Neural progenitor cell (in vitro differentiated cells): ENCODE measurements at regions not wholly inside any gene's neighbourhood (a gene's known extent, or its start where the extent isn't known, plus 50 kb on each side); places are given as distances from the start of the nearest gene placed in this dataset.

Experiments used
- DNase-seq: peaks from one replicate; pipeline ENCODE4 v3.0.0-alpha.2; 2016; ENCODE audit warnings: low spot score
- H2AFZ ChIP-seq: fragments of 200-600 bp; sonication (generic); replicated peaks from 2 replicates; pipeline ENCODE4 v1.6.1; 2016; ENCODE audit warnings: antibody characterized with exemption
- H3F3A ChIP-seq: fragments of 200-600 bp; sonication (generic); 2 replicates; pipeline ENCODE4 v1.6.1; 2016; ENCODE audit warnings: antibody characterized with exemption, low read depth
- H3K27ac ChIP-seq: fragments of 200-600 bp; sonication (generic); 2 replicates; pipeline ENCODE4 v1.5.1; 2016; ENCODE audit warnings: mild to moderate bottlenecking
- H3K27me3 ChIP-seq: fragments of 200-600 bp; sonication (generic); 2 replicates; pipeline ENCODE4 v1.6.1; 2016; ENCODE audit warnings: mild to moderate bottlenecking, moderate library complexity
- H3K36me3 ChIP-seq: fragments of 200-600 bp; sonication (generic); 2 replicates; pipeline ENCODE4 v1.5.1; 2016
- H3K4me1 ChIP-seq: fragments of 200-600 bp; sonication (generic); 2 replicates; pipeline ENCODE4 v1.6.1; 2016; ENCODE audit warnings: mixed run types
- H3K4me2 ChIP-seq: fragments of 200-600 bp; sonication (generic); 2 replicates; pipeline ENCODE4 v1.6.1; 2016
- H3K4me3 ChIP-seq: fragments of 200-600 bp; sonication (generic); 2 replicates; pipeline ENCODE4 v1.5.1; 2016
- H3K79me2 ChIP-seq: fragments of 200-600 bp; sonication (generic); 2 replicates; pipeline ENCODE4 v1.6.1; 2016; ENCODE audit warnings: low read depth
- H3K9ac ChIP-seq: fragments of 200-600 bp; sonication (generic); 2 replicates; pipeline ENCODE4 v1.6.1; 2016
- H3K9me3 ChIP-seq: fragments of 200-600 bp; sonication (generic); 2 replicates; pipeline ENCODE4 v1.5.1; 2016; ENCODE audit warnings: low read depth
- H4K20me1 ChIP-seq: fragments of 200-600 bp; sonication (generic); 2 replicates; pipeline ENCODE4 v1.6.1; 2016; ENCODE audit warnings: low read depth
- H3K27ac Mint-ChIP-seq: 3 replicates; pipeline ENCODE4 v1.8.0; 2021; ENCODE audit warnings: mixed read lengths
- H3K27me3 Mint-ChIP-seq: 2 replicates; pipeline ENCODE4 v1.8.0; 2022; ENCODE audit warnings: low read depth, mild to moderate bottlenecking, inconsistent platforms, moderate library complexity, mixed read lengths; ENCODE audit not compliant: insufficient read depth
- H3K36me3 Mint-ChIP-seq: 3 replicates; pipeline ENCODE4 v1.8.0; 2021; ENCODE audit warnings: mixed read lengths
- H3K4me1 Mint-ChIP-seq: 3 replicates; pipeline ENCODE4 v1.8.0; 2021; ENCODE audit warnings: mixed read lengths
- H3K4me3 Mint-ChIP-seq: 3 replicates; pipeline ENCODE4 v1.8.0; 2021; ENCODE audit warnings: mild to moderate bottlenecking, moderate library complexity, mixed read lengths
- H3K9me3 Mint-ChIP-seq: 3 replicates; pipeline ENCODE4 v1.8.0; 2020; ENCODE audit warnings: mixed read lengths
- CTCF ChIP-seq: fragments of 200-600 bp; sonication (generic); IDR thresholded peaks from 2 replicates; pipeline ENCODE4 v1.5.1; 2017; ENCODE audit warnings: antibody characterized with exemption, mild to moderate bottlenecking
- EZH2 ChIP-seq: fragments of 200-600 bp; sonication (generic); IDR thresholded peaks from 2 replicates; pipeline ENCODE4 v1.6.1; 2017; ENCODE audit warnings: antibody characterized with exemption, mild to moderate bottlenecking, moderate library complexity
- EZH2phosphoT487 ChIP-seq: fragments of 200-600 bp; sonication (generic); IDR thresholded peaks from 2 replicates; pipeline ENCODE4 v1.6.1; 2017; ENCODE audit warnings: antibody characterized with exemption

DNA sequence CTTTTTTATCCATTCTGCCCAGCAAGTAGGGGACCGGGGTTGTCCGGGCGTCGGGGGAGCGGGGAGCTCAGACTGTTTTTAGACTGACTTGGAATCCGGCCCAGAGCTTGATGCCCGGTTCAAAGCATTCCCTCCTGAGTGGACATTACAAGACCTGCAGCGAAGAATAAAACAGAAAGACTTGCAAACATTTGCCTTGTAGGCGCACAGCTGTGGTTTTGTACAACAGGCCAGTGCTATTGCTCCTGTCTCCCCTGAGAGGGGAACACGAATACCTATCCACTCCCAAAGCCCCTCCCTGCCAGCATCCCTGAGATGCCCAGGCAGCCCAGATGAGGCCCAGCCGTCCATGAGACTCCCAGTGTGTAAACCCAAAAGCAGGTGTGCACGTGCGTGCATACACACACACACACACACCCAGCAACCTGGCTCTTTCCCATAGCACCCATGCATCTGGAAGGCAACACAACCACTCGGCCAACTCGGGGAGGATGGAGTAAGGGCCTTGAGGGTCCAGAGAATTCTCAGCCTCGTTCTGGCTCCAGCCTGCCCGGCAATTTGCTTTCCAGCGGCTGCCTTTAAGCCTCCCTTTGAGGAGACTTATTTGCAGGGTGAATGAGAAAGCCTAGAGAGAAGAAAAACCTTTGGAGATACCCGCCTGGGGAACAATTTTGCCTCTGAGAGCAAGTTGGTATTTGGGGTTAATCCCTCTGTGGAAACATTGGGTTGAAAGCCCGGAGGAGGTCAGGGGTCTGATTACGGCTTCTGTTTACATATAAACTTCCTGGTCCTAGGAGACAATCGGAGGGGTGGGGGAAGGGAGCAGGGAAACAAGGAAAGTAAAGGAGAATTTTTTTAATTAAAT is 161.0 kb upstream of the HES1 start:
- no peaks in the 10 kb centered on the region for H3K36me3 ChIP-seq
- H3K9ac ChIP-seq: no peak overlapping the region
- no peaks in the 10 kb centered on the region for H3K79me2 ChIP-seq
- Mint-ChIP-seq H3K27ac (peak overlapping the region; percentile 98), H3K4me1 (peaks cover 67% of the 10 kb centered on the region), H3K9me3 (peaks cover 8% of the 10 kb centered on the region), H3K27me3 (peaks cover 11% of the 10 kb centered on the region), H3K4me3 (peak overlapping the region; percentile 61), H3K36me3 (no peaks in the 10 kb centered on the region)
- H4K20me1 ChIP-seq: no peaks in the 10 kb centered on the region
- H3K4me3 ChIP-seq: peak overlapping the region; percentile 4
- H2AFZ ChIP-seq: no peak overlapping the region
- H3K4me2 ChIP-seq: peak overlapping the region; percentile 61
- peaks cover 44% of the 10 kb centered on the region for H3F3A ChIP-seq
- peak; percentile 92 for DNase-seq
- peak overlapping the region; percentile 95 for H3K27ac ChIP-seq
- H3K4me1 ChIP-seq: peaks cover 65% of the 10 kb centered on the region
- TF ChIP-seq CTCF (no peak), EZH2phosphoT487 (no peak), EZH2 (no peak)
- no peaks in the 10 kb centered on the region for H3K9me3 ChIP-seq
- no peaks in the 10 kb centered on the region for H3K27me3 ChIP-seq

DNA sequence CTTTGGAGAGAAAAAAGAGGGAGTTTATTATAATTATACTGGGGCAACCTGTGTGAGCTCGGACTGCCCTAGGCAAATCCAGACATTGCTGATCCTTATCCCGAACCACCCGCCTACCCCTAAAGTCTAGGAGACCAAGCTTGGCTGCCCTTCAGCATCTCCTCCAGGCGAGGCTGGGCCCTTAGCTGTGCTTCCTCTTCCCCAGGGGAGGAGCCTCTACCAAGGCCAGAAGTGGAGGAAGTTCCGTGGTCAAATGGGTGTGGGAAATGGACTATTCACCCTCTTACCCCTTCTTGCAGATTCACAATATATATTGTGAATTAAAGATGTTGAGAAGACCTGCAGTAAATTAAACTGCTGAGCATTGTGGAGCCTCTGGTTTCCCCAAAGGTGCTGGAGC is 158.3 kb upstream of the HES1 start:
- peaks cover 10% of the 10 kb centered on the region for H3K9me3 Mint-ChIP-seq
- Histone ChIP-seq H3K27ac (no peak overlapping the region), H3K4me1 (peaks cover 65% of the 10 kb centered on the region), H3F3A (peaks cover 43% of the 10 kb centered on the region), H2AFZ (no peak overlapping the region), H3K9ac (no peak overlapping the region), H3K36me3 (no peaks in the 10 kb centered on the region), H4K20me1 (no peaks in the 10 kb centered on the region), H3K4me2 (no peak overlapping the region), H3K27me3 (no peaks in the 10 kb centered on the region), H3K4me3 (no peak overlapping the region), H3K79me2 (no peaks in the 10 kb centered on the region), H3K9me3 (no peaks in the 10 kb centered on the region)
- H3K36me3 Mint-ChIP-seq: no peaks in the 10 kb centered on the region
- no peak overlapping the region for H3K4me3 Mint-ChIP-seq
- DNase-seq: no peak
- no peak for TF ChIP-seq CTCF
- TF ChIP-seq EZH2: no peak
- no peak for TF ChIP-seq EZH2phosphoT487
- H3K27me3 Mint-ChIP-seq: peaks cover 8% of the 10 kb centered on the region
- H3K4me1 Mint-ChIP-seq: peaks cover 64% of the 10 kb centered on the region
- H3K27ac Mint-ChIP-seq: peak overlapping the region; percentile 7

- Mint-ChIP-seq H3K27ac (peak overlapping the region; percentile 64), H3K9me3 (peaks cover 10% of the 10 kb centered on the region), H3K27me3 (peaks cover 7% of the 10 kb centered on the region), H3K36me3 (no peaks in the 10 kb centered on the region), H3K4me3 (no peak overlapping the region), H3K4me1 (peaks cover 61% of the 10 kb centered on the region)
- Histone ChIP-seq H3K4me2 (no peak overlapping the region), H3K27ac (no peak overlapping the region), H3K36me3 (no peaks in the 10 kb centered on the region), H3K4me3 (no peak overlapping the region), H2AFZ (no peak overlapping the region), H3K27me3 (no peaks in the 10 kb centered on the region), H3K9me3 (no peaks in the 10 kb centered on the region), H3F3A (peaks cover 43% of the 10 kb centered on the region), H3K79me2 (no peaks in the 10 kb centered on the region), H4K20me1 (no peaks in the 10 kb centered on the region), H3K4me1 (peaks cover 62% of the 10 kb centered on the region), H3K9ac (no peak overlapping the region)
- no peak for DNase-seq
- no peak for TF ChIP-seq EZH2phosphoT487
- no peak for TF ChIP-seq EZH2
- no peak for TF ChIP-seq CTCF
These were observed 157.9 kb upstream of the HES1 start for GRCh38 chr3:193978030-193978429.
